ENCODE measurements at regions not wholly inside any gene's neighbourhood (a gene's known extent, or its start where the extent isn't known, plus 50 kb on each side); places are given as distances from the start of the nearest gene placed in this dataset.
"Not testable (repeated sequence)": the region's sequence is repeated elsewhere in the genome, so short reads cannot be mapped to it uniquely, and the experiment has no call there.

- no peak for DNase-seq
These were observed 171.2 kb upstream of the GRK3 start for GRCh38 chr22:25393121-25393805.

- DNase-seq = no peak
These were observed 169.0 kb upstream of the GRK3 start for GRCh38 chr22:25395468-25395867.

DNA sequence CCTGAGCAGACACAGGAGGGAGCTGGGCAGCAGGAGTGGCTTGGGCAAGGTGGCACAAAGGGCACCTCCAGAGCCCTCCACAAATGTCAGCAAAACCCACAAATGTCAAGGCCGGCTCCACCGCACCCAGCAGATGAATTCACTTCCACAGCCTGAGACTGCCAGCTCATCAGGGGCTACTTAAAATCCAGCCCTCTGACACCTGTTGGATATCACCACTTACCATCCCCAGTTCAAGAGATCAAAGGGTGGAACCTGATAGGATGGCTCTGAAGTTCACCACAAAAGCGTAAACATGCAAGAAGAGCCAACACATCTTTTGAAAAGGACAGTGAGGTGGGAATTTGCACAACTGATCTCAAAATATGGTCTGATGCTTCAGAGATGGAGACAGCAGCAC, 168.6 kb upstream of the GRK3 start:
- DNase-seq = no peak

GRCh38 chr22:25396615-25397200, 167.8 kb upstream of the GRK3 start:
- no peak for DNase-seq

DNA sequence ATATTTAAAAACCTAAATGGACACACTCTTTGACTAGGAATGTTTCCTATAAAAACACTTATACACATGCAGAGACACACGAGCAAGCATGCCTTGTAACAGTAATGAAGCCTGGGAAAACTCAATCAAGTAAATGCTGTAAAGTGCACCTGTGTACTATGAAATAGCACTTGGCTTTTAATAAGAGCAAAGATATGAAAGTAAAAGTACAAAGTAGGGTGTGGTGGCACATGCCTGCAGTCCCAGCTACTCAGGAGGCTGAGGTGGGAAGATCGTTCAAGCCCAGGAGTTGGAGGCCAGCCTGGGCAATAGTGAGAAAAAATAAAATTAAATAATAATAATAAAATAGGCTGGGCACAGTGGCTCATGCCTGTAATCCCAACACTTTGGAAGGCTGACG, 166.9 kb upstream of the GRK3 start:
- no peak for DNase-seq

- DNase-seq = not testable (repeated sequence)
These were observed 165.8 kb upstream of the GRK3 start for GRCh38 chr22:25398591-25399062.

DNA sequence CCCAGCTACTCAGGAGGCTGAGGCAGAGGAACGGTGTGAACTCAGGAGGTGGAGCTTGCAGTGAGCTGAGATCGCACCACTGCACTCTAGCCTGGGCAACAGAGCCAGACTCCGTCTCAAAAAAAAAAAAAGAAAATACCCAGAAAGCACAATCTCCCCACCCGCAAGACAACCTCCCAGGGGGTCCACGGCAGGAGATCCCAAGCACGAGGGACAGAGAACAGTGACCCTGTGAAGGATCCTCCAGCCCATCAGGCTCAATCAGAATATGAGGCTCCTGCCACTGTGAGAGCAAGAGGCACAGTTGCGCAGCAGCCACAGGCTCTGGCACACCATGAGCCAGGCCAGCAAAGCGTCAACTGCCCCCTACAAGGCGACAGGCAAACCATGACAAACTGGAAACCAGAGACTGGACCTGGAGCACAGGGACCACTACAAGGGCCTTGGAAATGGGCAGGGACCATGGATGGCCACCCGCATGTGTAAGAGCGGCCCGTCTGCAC, 164.8 kb upstream of the GRK3 start:
- no peak for DNase-seq

GRCh38 chr22:25402160-25402500, 162.3 kb upstream of the GRK3 start:
- DNase-seq = no peak

DNA sequence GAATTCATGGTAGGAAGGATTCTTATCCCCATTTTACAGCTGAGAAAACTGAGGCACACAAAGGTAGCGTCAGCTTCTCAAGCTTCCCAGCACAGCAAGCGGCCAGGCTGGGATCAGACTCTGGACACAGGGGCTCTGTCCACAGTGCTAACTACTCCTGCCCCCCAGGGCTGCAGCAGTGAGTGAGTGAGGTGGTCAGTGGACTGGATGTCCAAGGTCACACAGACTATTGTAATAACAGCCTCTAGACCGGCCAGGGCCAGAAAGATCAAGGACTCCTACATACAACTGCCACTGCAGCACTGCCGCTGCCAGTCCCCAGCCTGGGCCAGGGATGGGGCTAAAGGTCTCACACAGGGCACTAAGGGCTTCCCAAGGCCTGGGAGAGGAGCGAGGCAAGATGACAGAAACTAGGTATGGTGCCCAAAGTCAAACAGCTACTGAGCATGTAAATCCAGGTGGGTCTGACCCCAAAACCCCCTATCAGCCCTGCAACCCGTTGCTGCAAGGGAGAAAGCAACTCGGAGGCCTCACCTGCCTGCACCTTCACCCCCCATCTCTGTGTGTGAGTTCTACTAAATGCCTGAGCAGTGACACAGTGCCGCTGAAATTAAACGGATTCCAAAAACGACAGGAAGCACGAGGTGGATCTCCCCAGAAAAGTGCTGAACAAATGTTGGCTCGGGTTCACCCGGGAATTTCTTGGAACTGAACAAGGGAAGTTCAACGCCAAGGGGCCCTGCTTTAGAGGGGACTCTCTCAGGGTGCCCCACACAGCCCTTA, 161.8 kb upstream of the GRK3 start:
- peak in 1 of 56 donors; percentile 34 for DNase-seq

DNA sequence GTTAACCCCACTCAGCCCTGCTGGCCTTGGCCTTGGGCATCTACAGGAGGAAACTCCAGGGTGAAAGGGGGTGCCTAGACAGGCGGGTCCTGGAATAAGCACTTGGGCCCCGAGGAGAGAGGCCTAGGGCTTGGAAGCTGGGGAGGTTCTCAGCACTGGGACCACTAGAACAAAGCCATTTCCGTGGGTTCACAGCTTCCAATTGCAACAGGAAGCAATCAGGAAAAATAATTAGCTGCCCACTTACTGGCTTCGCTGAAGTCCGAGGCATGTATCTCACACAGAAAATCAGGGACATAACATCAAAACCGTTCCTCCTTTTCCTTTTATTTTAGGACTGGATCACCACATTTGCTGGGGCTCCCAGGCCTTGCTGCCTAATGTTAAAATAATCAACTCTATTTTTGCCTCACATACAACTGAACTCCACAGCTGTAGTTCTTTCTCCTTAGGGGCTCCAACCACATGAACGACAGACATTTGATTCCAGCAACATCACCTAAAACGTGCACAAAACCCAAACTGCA, 161.1 kb upstream of the GRK3 start:
- no peak for DNase-seq

DNA sequence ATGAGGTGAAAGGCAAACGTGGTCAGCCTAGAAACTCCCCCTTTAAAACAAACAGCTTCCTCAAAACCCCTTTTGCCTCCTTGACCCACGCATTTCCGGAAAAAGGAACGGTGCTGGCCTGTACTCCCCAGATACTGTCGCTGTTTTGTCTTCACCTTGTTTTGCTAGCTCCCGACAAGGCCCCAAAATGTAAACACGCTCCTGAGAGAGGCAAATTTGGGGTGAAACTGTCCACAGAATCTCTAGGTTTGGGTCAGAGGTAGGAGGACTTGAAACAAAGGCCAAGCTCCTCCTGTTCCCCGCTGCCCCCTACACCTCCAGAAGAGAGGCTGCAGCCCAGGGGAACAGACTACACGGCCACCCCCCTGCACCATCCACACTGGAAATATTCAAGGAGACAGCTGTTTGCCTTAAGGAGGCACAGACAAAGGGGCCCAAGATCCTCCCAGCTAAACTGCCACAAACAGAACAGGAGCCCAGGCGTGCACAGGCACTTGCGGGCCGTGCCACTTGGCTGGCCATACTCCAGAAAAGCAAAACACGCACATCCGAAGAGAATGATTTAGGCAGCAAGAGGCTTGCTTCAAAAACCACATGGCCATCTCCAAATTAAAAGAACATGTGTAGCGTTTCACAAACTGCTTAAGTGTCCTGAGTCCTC, 160.5 kb upstream of the GRK3 start:
- peak in 1 of 56 donors; percentile 55 for DNase-seq

GRCh38 chr22:25404556-25404927, 159.9 kb upstream of the GRK3 start:
- no peak for DNase-seq

DNA sequence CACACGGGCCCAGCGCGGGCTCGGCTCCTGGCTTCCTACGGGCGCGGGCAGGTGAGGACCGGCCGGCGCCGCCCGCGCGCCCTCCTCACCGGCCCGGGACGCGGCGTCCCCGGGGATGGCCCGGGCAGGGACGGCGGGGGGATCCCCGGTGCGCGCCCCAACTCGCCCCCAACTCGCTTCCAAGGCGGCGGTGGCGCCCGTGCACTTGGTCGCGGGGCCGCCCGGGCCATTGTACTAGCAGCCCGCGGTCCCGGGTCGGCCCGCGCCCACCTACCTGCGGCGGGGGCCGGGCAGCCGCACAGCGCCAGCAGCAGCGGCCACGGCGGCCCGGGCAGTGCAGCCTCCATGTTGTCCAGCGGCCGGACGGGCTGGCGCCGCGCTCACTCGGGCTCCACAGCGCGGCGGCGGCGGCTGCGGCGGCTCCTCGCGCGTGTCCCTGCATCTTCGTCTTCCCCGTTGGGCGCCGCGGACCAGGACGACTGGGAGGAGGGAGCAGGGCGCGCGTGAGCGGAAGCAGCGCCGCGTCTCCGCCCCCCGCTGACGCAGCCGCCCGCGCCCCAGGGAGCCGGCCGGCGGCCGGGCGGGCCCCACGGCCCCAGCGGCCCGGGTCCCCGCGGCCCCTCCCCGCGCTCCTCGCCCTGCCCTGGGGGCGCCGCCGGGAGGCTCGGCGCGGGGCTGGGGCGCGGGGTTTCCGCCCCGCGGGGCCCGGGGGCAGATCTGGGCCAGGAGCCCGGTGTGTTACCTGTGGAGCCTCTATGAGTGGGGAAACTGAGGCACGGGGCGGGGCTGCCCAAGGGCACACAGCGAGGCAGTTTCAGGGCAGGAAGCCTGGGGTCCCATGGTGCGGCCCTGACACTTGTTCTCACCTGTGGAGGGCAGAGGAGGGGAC, 159.3 kb upstream of the GRK3 start:
- peak in 42 of 56 donors; percentile 7 to 81 (median 48) for DNase-seq

GRCh38 chr22:25405841-25406509, 158.5 kb upstream of the GRK3 start:
- DNase-seq = no peak

DNA sequence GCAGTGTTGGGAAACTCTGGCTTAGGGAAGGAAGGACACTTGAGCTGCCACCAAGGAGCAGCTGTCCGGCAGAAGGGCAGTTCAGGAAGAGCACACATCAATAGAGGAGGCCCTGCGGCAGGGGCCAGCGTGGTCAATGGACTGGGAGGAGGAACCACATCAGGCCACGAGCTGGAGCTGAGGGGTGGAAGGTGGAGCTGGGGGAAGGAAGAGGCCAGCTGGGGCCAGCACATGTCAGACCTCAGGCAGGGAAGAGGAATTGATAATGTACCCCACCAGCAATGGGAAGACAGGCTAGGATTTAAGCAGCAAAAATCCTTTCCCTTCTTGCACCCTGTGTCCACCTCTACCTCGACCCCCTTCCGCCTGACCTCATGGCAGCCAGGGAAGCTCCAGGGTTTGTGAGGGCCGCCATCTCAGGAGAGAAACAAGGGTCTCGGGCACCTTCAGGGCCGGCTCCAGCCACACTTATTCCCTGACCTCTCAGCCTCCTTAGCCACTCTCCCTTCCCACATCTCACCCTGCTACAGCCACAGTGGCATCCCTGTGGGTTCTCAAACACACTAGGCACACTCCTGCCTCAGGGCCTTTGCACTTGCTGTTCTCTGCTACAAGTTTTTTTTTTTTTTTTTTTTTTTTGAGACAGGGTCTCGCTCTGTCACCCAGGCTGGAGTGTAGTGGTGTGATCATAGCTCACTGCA, 157.8 kb upstream of the GRK3 start:
- DNase-seq = peak in 5 of 56 donors; percentile 9 to 39 (median 20)

GRCh38 chr22:25407226-25407858, 157.1 kb upstream of the GRK3 start:
- no peak for DNase-seq

- DNase-seq = no peak
These were observed 156.6 kb upstream of the GRK3 start for GRCh38 chr22:25407859-25408229.

- DNase-seq = no peak
These were observed 155.2 kb upstream of the GRK3 start for GRCh38 chr22:25409240-25409639.

- DNase-seq = no peak
These were observed 153.6 kb upstream of the GRK3 start for GRCh38 chr22:25410849-25411248.

Measured in amygdala (tissue), 56 donors.